ENCODE measurements at regions not wholly inside any gene's neighbourhood (a gene's known extent, or its start where the extent isn't known, plus 50 kb on each side); places are given as distances from the start of the nearest gene placed in this dataset.
"Not testable (repeated sequence)": the region's sequence is repeated elsewhere in the genome, so short reads cannot be mapped to it uniquely, and the experiment has no call there.

DNA sequence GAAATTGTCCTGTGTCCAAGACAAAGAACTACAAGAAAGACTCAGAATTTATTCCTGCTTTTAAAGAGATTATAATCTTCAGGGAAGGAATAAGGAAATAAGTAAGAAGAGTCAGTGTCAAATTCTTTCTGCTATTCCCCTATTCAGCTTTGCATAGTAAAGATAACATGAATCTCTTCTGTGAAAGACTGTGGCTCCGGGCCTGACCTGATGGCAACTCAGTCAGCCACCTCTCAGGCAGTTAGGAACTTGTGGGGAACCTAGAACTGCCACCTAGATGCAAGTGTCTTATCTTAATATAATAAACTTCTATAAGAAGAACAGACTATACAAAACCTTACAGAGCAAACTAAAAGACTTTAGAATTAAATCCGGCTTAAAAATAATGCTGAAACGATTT lies 382.0 kb downstream of the RAD51AP2 start:
- no peak overlapping the region for H3K4me2 ChIP-seq (ENCODE audit: low read length)
- DNase-seq (ENCODE audit: low read depth) (no peak), FAIRE-seq (no peak)
- no peaks in the 10 kb centered on the region for H3K9me3 ChIP-seq (ENCODE audit: insufficient read depth, low read depth, low read length)
- H3K9me3 Mint-ChIP-seq (ENCODE audit: unreplicated experiment) = no peaks in the 10 kb centered on the region
- H3K79me2 ChIP-seq (ENCODE audit: insufficient read depth, low read length) = no peaks in the 10 kb centered on the region
- no peaks in the 10 kb centered on the region for H3K36me3 ChIP-seq (ENCODE audit: insufficient read depth, low read length)
- peaks cover 2% of the 10 kb centered on the region for H3K4me1 Mint-ChIP-seq (ENCODE audit: low read depth, unreplicated experiment)
- no peak overlapping the region for H3K27ac Mint-ChIP-seq (ENCODE audit: unreplicated experiment)
- H4K20me1 ChIP-seq (ENCODE audit: insufficient read depth, low read length) = no peaks in the 10 kb centered on the region
- TF ChIP-seq, protein P1, sequence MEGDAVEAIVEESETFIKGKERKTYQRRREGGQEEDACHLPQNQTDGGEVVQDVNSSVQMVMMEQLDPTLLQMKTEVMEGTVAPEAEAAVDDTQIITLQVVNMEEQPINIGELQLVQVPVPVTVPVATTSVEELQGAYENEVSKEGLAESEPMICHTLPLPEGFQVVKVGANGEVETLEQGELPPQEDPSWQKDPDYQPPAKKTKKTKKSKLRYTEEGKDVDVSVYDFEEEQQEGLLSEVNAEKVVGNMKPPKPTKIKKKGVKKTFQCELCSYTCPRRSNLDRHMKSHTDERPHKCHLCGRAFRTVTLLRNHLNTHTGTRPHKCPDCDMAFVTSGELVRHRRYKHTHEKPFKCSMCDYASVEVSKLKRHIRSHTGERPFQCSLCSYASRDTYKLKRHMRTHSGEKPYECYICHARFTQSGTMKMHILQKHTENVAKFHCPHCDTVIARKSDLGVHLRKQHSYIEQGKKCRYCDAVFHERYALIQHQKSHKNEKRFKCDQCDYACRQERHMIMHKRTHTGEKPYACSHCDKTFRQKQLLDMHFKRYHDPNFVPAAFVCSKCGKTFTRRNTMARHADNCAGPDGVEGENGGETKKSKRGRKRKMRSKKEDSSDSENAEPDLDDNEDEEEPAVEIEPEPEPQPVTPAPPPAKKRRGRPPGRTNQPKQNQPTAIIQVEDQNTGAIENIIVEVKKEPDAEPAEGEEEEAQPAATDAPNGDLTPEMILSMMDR (IDR thresholded peaks at IDR 0.05; ENCODE audit: insufficient read depth, low read depth, low read length) = no peak
- TF ChIP-seq EZH2 (IDR thresholded peaks at IDR 0.05; ENCODE audit: insufficient read depth, low read length) = no peak
- no peaks in the 10 kb centered on the region for H3K27me3 ChIP-seq (ENCODE audit: insufficient read depth, low read length)
- no peak overlapping the region for H3K27ac ChIP-seq (ENCODE audit: low read depth, low read length)
- H3K9ac ChIP-seq (ENCODE audit: low read length) = no peak overlapping the region
- H3K36me3 Mint-ChIP-seq (ENCODE audit: low read depth, unreplicated experiment) = no peaks in the 10 kb centered on the region
- no peaks in the 10 kb centered on the region for H3K4me1 ChIP-seq (ENCODE audit: insufficient read depth, low read length)
- H3K4me3 ChIP-seq (ENCODE audit: insufficient read depth, low read depth, low read length) = no peak overlapping the region
- no peaks in the 10 kb centered on the region for H3K27me3 Mint-ChIP-seq (ENCODE audit: low read depth, unreplicated experiment)
- no peak overlapping the region for H3K4me3 Mint-ChIP-seq (ENCODE audit: unreplicated experiment)
- H2AFZ ChIP-seq (ENCODE audit: low read depth, low read length) = no peak overlapping the region

- Mint-ChIP-seq H3K4me3 (ENCODE audit: unreplicated experiment) (no peak overlapping the region), H3K36me3 (ENCODE audit: low read depth, unreplicated experiment) (no peaks in the 10 kb centered on the region), H3K27me3 (ENCODE audit: low read depth, unreplicated experiment) (no peaks in the 10 kb centered on the region), H3K9me3 (ENCODE audit: unreplicated experiment) (no peaks in the 10 kb centered on the region), H3K4me1 (ENCODE audit: low read depth, unreplicated experiment) (peaks cover 2% of the 10 kb centered on the region), H3K27ac (ENCODE audit: unreplicated experiment) (no peak overlapping the region)
- Histone ChIP-seq H3K4me3 (ENCODE audit: insufficient read depth, low read depth, low read length) (no peak overlapping the region), H3K27me3 (ENCODE audit: insufficient read depth, low read length) (no peaks in the 10 kb centered on the region), H4K20me1 (ENCODE audit: insufficient read depth, low read length) (no peaks in the 10 kb centered on the region), H3K36me3 (ENCODE audit: insufficient read depth, low read length) (no peaks in the 10 kb centered on the region), H3K79me2 (ENCODE audit: insufficient read depth, low read length) (no peaks in the 10 kb centered on the region), H3K9ac (ENCODE audit: low read length) (no peak overlapping the region), H3K4me2 (ENCODE audit: low read length) (no peak overlapping the region), H2AFZ (ENCODE audit: low read depth, low read length) (no peak overlapping the region), H3K9me3 (ENCODE audit: insufficient read depth, low read depth, low read length) (no peaks in the 10 kb centered on the region), H3K27ac (ENCODE audit: low read depth, low read length) (no peak overlapping the region), H3K4me1 (ENCODE audit: insufficient read depth, low read length) (no peaks in the 10 kb centered on the region)
- FAIRE-seq = peak; percentile 17
- DNase-seq (ENCODE audit: low read depth) = no peak
- TF ChIP-seq, protein P1 (IDR thresholded peaks at IDR 0.05; ENCODE audit: insufficient read depth, low read depth, low read length) = no peak
- TF ChIP-seq EZH2 (IDR thresholded peaks at IDR 0.05; ENCODE audit: insufficient read depth, low read length) = no peak
Observed at GRCh38 chr2:17135619-17136018, 382.6 kb downstream of the RAD51AP2 start.

DNA sequence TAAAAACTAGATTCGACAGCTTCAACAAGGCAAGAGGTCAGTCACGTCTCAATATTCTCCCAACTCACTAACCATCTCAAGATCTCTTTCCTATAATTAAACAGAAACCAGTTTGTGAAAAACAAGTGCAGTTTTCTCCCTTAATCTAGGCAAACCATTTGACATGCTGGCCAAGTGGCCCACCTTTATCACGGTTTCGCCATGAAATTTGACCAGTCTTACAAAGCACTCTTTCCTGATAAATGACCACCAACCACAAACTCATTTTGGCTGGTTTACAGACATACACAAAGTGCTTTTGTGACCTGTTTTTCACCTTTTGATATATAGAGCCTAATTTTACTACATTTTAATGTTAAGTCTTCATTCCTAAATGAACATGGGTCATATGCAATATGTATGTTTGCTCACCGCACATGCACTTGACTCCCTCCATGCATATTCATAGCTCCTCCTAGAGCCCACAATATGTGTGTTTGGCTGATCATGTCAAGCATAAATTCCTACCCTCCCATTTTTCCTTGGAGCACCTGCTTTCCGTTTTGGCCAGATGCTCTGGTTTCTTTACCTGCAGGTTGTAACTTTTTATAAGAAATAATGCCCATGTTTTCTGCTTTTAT lies 385.1 kb downstream of the RAD51AP2 start:
- TF ChIP-seq, protein P1 (IDR thresholded peaks at IDR 0.05; ENCODE audit: insufficient read depth, low read depth, low read length) = no peak
- no peak for TF ChIP-seq EZH2 (IDR thresholded peaks at IDR 0.05; ENCODE audit: insufficient read depth, low read length)
- no peak overlapping the region for H3K4me2 ChIP-seq (ENCODE audit: low read length)
- H3K4me3 Mint-ChIP-seq (ENCODE audit: unreplicated experiment) = no peak overlapping the region
- no peaks in the 10 kb centered on the region for H3K4me1 ChIP-seq (ENCODE audit: insufficient read depth, low read length)
- peaks cover 2% of the 10 kb centered on the region for H3K4me1 Mint-ChIP-seq (ENCODE audit: low read depth, unreplicated experiment)
- H3K36me3 Mint-ChIP-seq (ENCODE audit: low read depth, unreplicated experiment) = no peaks in the 10 kb centered on the region
- no peaks in the 10 kb centered on the region for H3K27me3 Mint-ChIP-seq (ENCODE audit: low read depth, unreplicated experiment)
- H3K27ac ChIP-seq (ENCODE audit: low read depth, low read length) = no peak overlapping the region
- H4K20me1 ChIP-seq (ENCODE audit: insufficient read depth, low read length) = no peaks in the 10 kb centered on the region
- FAIRE-seq (no peak), DNase-seq (ENCODE audit: low read depth) (peak; percentile 5)
- no peaks in the 10 kb centered on the region for H3K9me3 Mint-ChIP-seq (ENCODE audit: unreplicated experiment)
- no peaks in the 10 kb centered on the region for H3K36me3 ChIP-seq (ENCODE audit: insufficient read depth, low read length)
- H3K79me2 ChIP-seq (ENCODE audit: insufficient read depth, low read length) = no peaks in the 10 kb centered on the region
- no peak overlapping the region for H3K9ac ChIP-seq (ENCODE audit: low read length)
- H3K27me3 ChIP-seq (ENCODE audit: insufficient read depth, low read length) = no peaks in the 10 kb centered on the region
- no peaks in the 10 kb centered on the region for H3K9me3 ChIP-seq (ENCODE audit: insufficient read depth, low read depth, low read length)
- no peak overlapping the region for H3K4me3 ChIP-seq (ENCODE audit: insufficient read depth, low read depth, low read length)
- no peak overlapping the region for H3K27ac Mint-ChIP-seq (ENCODE audit: unreplicated experiment)
- no peak overlapping the region for H2AFZ ChIP-seq (ENCODE audit: low read depth, low read length)

DNA sequence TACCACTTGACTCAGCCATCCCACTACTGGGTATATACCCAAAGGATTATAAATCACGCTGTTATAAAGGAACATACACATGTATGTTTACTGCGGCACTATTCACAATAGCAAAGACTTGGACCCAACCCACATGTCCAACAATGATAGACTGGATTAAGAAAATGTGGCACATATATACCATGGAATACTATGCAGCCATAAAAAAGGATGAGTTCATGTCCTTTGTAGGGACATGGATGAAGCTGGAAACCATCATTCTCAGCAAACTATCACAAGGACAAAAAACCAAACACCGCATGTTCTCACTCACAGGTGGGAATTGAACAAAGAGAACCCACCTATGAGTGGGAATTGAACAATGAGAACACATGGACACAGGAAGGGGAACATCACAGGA lies 387.6 kb downstream of the RAD51AP2 start:
- not testable (repeated sequence) for H3K36me3 ChIP-seq (ENCODE audit: insufficient read depth, low read length); H3K4me1 Mint-ChIP-seq (ENCODE audit: low read depth, unreplicated experiment); H3K27ac Mint-ChIP-seq (ENCODE audit: unreplicated experiment)

More for the DNA sequence above, 387.6 kb downstream of the RAD51AP2 start:
- H3K27me3 ChIP-seq (ENCODE audit: insufficient read depth, low read length); H3K4me2 ChIP-seq (ENCODE audit: low read length); H3K9ac ChIP-seq (ENCODE audit: low read length); H3K9me3 ChIP-seq (ENCODE audit: insufficient read depth, low read depth, low read length); H3K9me3 Mint-ChIP-seq (ENCODE audit: unreplicated experiment); H3K4me3 Mint-ChIP-seq (ENCODE audit: unreplicated experiment); DNase-seq (ENCODE audit: low read depth); H3K4me3 ChIP-seq (ENCODE audit: insufficient read depth, low read depth, low read length); FAIRE-seq; H3K79me2 ChIP-seq (ENCODE audit: insufficient read depth, low read length); H3K27ac ChIP-seq (ENCODE audit: low read depth, low read length); H3K36me3 Mint-ChIP-seq (ENCODE audit: low read depth, unreplicated experiment); H2AFZ ChIP-seq (ENCODE audit: low read depth, low read length); H3K4me1 ChIP-seq (ENCODE audit: insufficient read depth, low read length); H4K20me1 ChIP-seq (ENCODE audit: insufficient read depth, low read length); H3K27me3 Mint-ChIP-seq (ENCODE audit: low read depth, unreplicated experiment): not testable (repeated sequence)
